ENCODE measurements at regions not wholly inside any gene's neighbourhood (a gene's known extent, or its start where the extent isn't known, plus 50 kb on each side); places are given as distances from the start of the nearest gene placed in this dataset.
"Not testable (repeated sequence)": the region's sequence is repeated elsewhere in the genome, so short reads cannot be mapped to it uniquely, and the experiment has no call there.

- no peak overlapping the region for H3K4me3 ChIP-seq
- H3K27ac ChIP-seq: no peak overlapping the region
- H3K9me3 ChIP-seq (replicated peaks): no peaks in the 10 kb centered on the region
- peaks cover 6% of the 10 kb centered on the region; the same call in 1 of the 2 replicates for H3K27me3 ChIP-seq
- no peaks in the 10 kb centered on the region for H3K36me3 ChIP-seq
- no peak for DNase-seq
- H3K4me1 ChIP-seq: no peaks in the 10 kb centered on the region
Observed at GRCh38 chr20:51171141-51171540, 148.2 kb upstream of the KCNG1 start.

GRCh38 chr20:51169813-51170212 is 146.9 kb upstream of the KCNG1 start:
- no peak for DNase-seq
- peaks cover 6% of the 10 kb centered on the region; the same call in 1 of the 2 replicates for H3K27me3 ChIP-seq
- H3K9me3 ChIP-seq (replicated peaks): no peaks in the 10 kb centered on the region
- no peaks in the 10 kb centered on the region for H3K36me3 ChIP-seq
- H3K4me3 ChIP-seq: no peak overlapping the region
- H3K27ac ChIP-seq: no peak overlapping the region
- no peaks in the 10 kb centered on the region for H3K4me1 ChIP-seq

- H3K4me3 ChIP-seq; H3K9me3 ChIP-seq (replicated peaks); H3K4me1 ChIP-seq; H3K27ac ChIP-seq; H3K36me3 ChIP-seq; DNase-seq: not testable (repeated sequence)
- peaks cover 10% of the 10 kb centered on the region for H3K27me3 ChIP-seq
Observed at GRCh38 chr20:51167911-51168310, 145.0 kb upstream of the KCNG1 start.

GRCh38 chr20:51166489-51166888 is 143.6 kb upstream of the KCNG1 start:
- no peaks in the 10 kb centered on the region for H3K36me3 ChIP-seq
- no peak for DNase-seq

GRCh38 chr20:51165131-51165530 is 142.2 kb upstream of the KCNG1 start:
- H3K4me3 ChIP-seq: no peak overlapping the region
- H3K27me3 ChIP-seq: peaks cover 17% of the 10 kb centered on the region; the same call in 1 of the 2 replicates
- H3K27ac ChIP-seq: no peak overlapping the region
- H3K9me3 ChIP-seq (replicated peaks): no peaks in the 10 kb centered on the region
- H3K36me3 ChIP-seq: no peaks in the 10 kb centered on the region
- H3K4me1 ChIP-seq: no peaks in the 10 kb centered on the region
- no peak for DNase-seq

More at GRCh38 chr20:51166489-51166888, 143.6 kb upstream of the KCNG1 start:
- H3K27me3 ChIP-seq: peaks cover 17% of the 10 kb centered on the region
- H3K4me1 ChIP-seq: no peaks in the 10 kb centered on the region
- H3K4me3 ChIP-seq: no peak overlapping the region
- H3K27ac ChIP-seq: no peak overlapping the region
- no peaks in the 10 kb centered on the region for H3K9me3 ChIP-seq (replicated peaks)

GRCh38 chr20:51164731-51165130 is 141.8 kb upstream of the KCNG1 start:
- no peak for DNase-seq
- no peak overlapping the region for H3K27ac ChIP-seq
- H3K27me3 ChIP-seq: peaks cover 17% of the 10 kb centered on the region; the same call in 1 of the 2 replicates
- H3K4me3 ChIP-seq: no peak overlapping the region
- no peaks in the 10 kb centered on the region for H3K9me3 ChIP-seq (replicated peaks)
- H3K36me3 ChIP-seq: no peaks in the 10 kb centered on the region
- no peaks in the 10 kb centered on the region for H3K4me1 ChIP-seq

- Histone ChIP-seq H3K27ac (no peak overlapping the region), H3K36me3 (no peaks in the 10 kb centered on the region), H3K4me1 (no peaks in the 10 kb centered on the region), H3K27me3 (peaks cover 20% of the 10 kb centered on the region), H3K4me3 (no peak overlapping the region), H3K9me3 (replicated peaks) (no peaks in the 10 kb centered on the region)
- no peak for DNase-seq
Observed at GRCh38 chr20:51163996-51164600, 141.2 kb upstream of the KCNG1 start.

- Histone ChIP-seq H3K27ac (no peak overlapping the region), H3K36me3 (no peaks in the 10 kb centered on the region), H3K4me1 (no peaks in the 10 kb centered on the region), H3K4me3 (no peak overlapping the region), H3K27me3 (peaks cover 29% of the 10 kb centered on the region), H3K9me3 (replicated peaks) (no peaks in the 10 kb centered on the region)
- no peak for DNase-seq
Observed at GRCh38 chr20:51162015-51162414, 139.1 kb upstream of the KCNG1 start.

GRCh38 chr20:51160821-51161220 is 137.9 kb upstream of the KCNG1 start:
- Histone ChIP-seq H3K27ac (no peak overlapping the region), H3K4me3 (no peak overlapping the region), H3K36me3 (no peaks in the 10 kb centered on the region), H3K4me1 (no peaks in the 10 kb centered on the region), H3K27me3 (peaks cover 38% of the 10 kb centered on the region), H3K9me3 (replicated peaks) (no peaks in the 10 kb centered on the region)
- no peak for DNase-seq

- H3K27ac ChIP-seq: no peak overlapping the region
- peaks cover 44% of the 10 kb centered on the region for H3K27me3 ChIP-seq
- no peaks in the 10 kb centered on the region for H3K9me3 ChIP-seq (replicated peaks)
- no peak for DNase-seq
- H3K4me1 ChIP-seq: no peaks in the 10 kb centered on the region
- no peaks in the 10 kb centered on the region for H3K36me3 ChIP-seq
- no peak overlapping the region for H3K4me3 ChIP-seq
Observed at GRCh38 chr20:51159981-51160380, 137.1 kb upstream of the KCNG1 start.

GRCh38 chr20:51159303-51159702 is 136.4 kb upstream of the KCNG1 start:
- Histone ChIP-seq H3K27me3 (peaks cover 41% of the 10 kb centered on the region), H3K27ac (no peak overlapping the region), H3K9me3 (replicated peaks) (no peaks in the 10 kb centered on the region), H3K36me3 (no peaks in the 10 kb centered on the region), H3K4me1 (no peaks in the 10 kb centered on the region), H3K4me3 (no peak overlapping the region)
- DNase-seq: no peak

GRCh38 chr20:51158226-51158625 is 135.3 kb upstream of the KCNG1 start:
- H3K4me3 ChIP-seq: no peak overlapping the region
- no peak for DNase-seq
- peaks cover 38% of the 10 kb centered on the region for H3K27me3 ChIP-seq
- no peaks in the 10 kb centered on the region for H3K36me3 ChIP-seq
- no peaks in the 10 kb centered on the region for H3K4me1 ChIP-seq
- H3K27ac ChIP-seq: no peak overlapping the region
- H3K9me3 ChIP-seq (replicated peaks): no peaks in the 10 kb centered on the region

GRCh38 chr20:51156041-51156982 is 133.4 kb upstream of the KCNG1 start:
- Histone ChIP-seq H3K27me3 (peaks cover 31% of the 10 kb centered on the region), H3K9me3 (replicated peaks) (no peaks in the 10 kb centered on the region), H3K4me1 (no peaks in the 10 kb centered on the region), H3K4me3 (no peak overlapping the region), H3K27ac (no peak overlapping the region), H3K36me3 (no peaks in the 10 kb centered on the region)
- DNase-seq: no peak

- Histone ChIP-seq H3K9me3 (replicated peaks) (no peaks in the 10 kb centered on the region), H3K27me3 (peaks cover 37% of the 10 kb centered on the region), H3K27ac (no peak overlapping the region), H3K4me3 (no peak overlapping the region), H3K36me3 (no peaks in the 10 kb centered on the region), H3K4me1 (no peaks in the 10 kb centered on the region)
- DNase-seq: no peak
Observed at GRCh38 chr20:51154708-51155690, 132.1 kb upstream of the KCNG1 start.

All from SJCRH30 (cell line).